Astrocyte (in vitro differentiated cells and primary cell): ENCODE measurements at regions not wholly inside any gene's neighbourhood (a gene's known extent, or its start where the extent isn't known, plus 50 kb on each side); places are given as distances from the start of the nearest gene placed in this dataset.

Experiments
- DNase-seq: peaks from one replicate; pipeline ENCODE4 v3.0.0-alpha.2; 2010; ENCODE audit warnings: low read depth
- FAIRE-seq: peaks from 2 replicates; lab custom pipeline; 2011; peaks lifted over from hg19 to GRCh38; lab: Jason Lieb, UNC
- H2AFZ ChIP-seq: 2 replicates; pipeline ENCODE4 v1.6.0; 2012; ENCODE audit warnings: low read depth, low read length, inconsistent platforms
- H3K27ac ChIP-seq: 2 replicates; pipeline ENCODE4 v1.5.1; 2011; ENCODE audit warnings: low read depth, low read length, inconsistent platforms
- H3K27me3 ChIP-seq: 2 replicates; pipeline ENCODE4 v1.6.0; 2011; ENCODE audit warnings: low read length, inconsistent platforms; ENCODE audit not compliant: insufficient read depth
- H3K36me3 ChIP-seq: 2 replicates; pipeline ENCODE4 v1.5.1; 2011; ENCODE audit warnings: low read length, inconsistent platforms; ENCODE audit not compliant: insufficient read depth
- H3K4me1 ChIP-seq: 2 replicates; pipeline ENCODE4 v1.5.1; 2011; ENCODE audit warnings: low read length, inconsistent platforms; ENCODE audit not compliant: insufficient read depth
- H3K4me2 ChIP-seq: 2 replicates; pipeline ENCODE4 v1.6.0; 2012; ENCODE audit warnings: low read length, inconsistent platforms
- H3K4me3 ChIP-seq: 2 replicates; pipeline ENCODE4 v1.5.1; 2011; ENCODE audit warnings: low read depth, mild to moderate bottlenecking, low read length, inconsistent platforms; ENCODE audit not compliant: insufficient read depth
- H3K79me2 ChIP-seq: 2 replicates; pipeline ENCODE4 v1.6.0; 2012; ENCODE audit warnings: mild to moderate bottlenecking, low read length, inconsistent platforms; ENCODE audit not compliant: insufficient read depth
- H3K9ac ChIP-seq: 2 replicates; pipeline ENCODE4 v1.6.0; 2012; ENCODE audit warnings: mild to moderate bottlenecking, low read length, inconsistent platforms
- H3K9me3 ChIP-seq: 2 replicates; pipeline ENCODE4 v1.5.1; 2012; ENCODE audit warnings: low read depth, mild to moderate bottlenecking, low read length, inconsistent platforms; ENCODE audit not compliant: insufficient read depth
- H4K20me1 ChIP-seq: 2 replicates; pipeline ENCODE4 v1.6.0; 2012; ENCODE audit warnings: low read length, inconsistent platforms; ENCODE audit not compliant: insufficient read depth
- H3K27ac Mint-ChIP-seq: one replicate; pipeline ENCODE4 v1.8.0; 2021; ENCODE audit warnings: mild to moderate bottlenecking, mixed read lengths; ENCODE audit not compliant: unreplicated experiment
- H3K27me3 Mint-ChIP-seq: one replicate; pipeline ENCODE4 v1.8.0; 2021; ENCODE audit warnings: low read depth, mixed read lengths; ENCODE audit not compliant: unreplicated experiment
- H3K36me3 Mint-ChIP-seq: one replicate; pipeline ENCODE4 v1.8.0; 2021; ENCODE audit warnings: low read depth, mixed read lengths; ENCODE audit not compliant: unreplicated experiment
- H3K4me1 Mint-ChIP-seq: one replicate; pipeline ENCODE4 v1.8.0; 2021; ENCODE audit warnings: low read depth, mixed read lengths; ENCODE audit not compliant: unreplicated experiment
- H3K4me3 Mint-ChIP-seq: one replicate; pipeline ENCODE4 v1.8.0; 2021; ENCODE audit warnings: mild to moderate bottlenecking, moderate library complexity, mixed read lengths; ENCODE audit not compliant: unreplicated experiment
- H3K9me3 Mint-ChIP-seq: one replicate; pipeline ENCODE4 v1.8.0; 2021; ENCODE audit warnings: mild to moderate bottlenecking, mixed read lengths; ENCODE audit not compliant: unreplicated experiment
- EZH2 ChIP-seq: IDR thresholded peaks from 2 replicates; pipeline ENCODE4 v1.6.1; 2012; ENCODE audit warnings: mild to moderate bottlenecking, low read length, inconsistent platforms; ENCODE audit not compliant: insufficient read depth
- TF ChIP-seq, protein P1 (sequence below): IDR thresholded peaks from 2 replicates; pipeline ENCODE4 v1.5.1; 2011; ENCODE audit warnings: low read depth, mild to moderate bottlenecking, inconsistent platforms, low read length, moderate library complexity; ENCODE audit not compliant: insufficient read depth

DNA sequence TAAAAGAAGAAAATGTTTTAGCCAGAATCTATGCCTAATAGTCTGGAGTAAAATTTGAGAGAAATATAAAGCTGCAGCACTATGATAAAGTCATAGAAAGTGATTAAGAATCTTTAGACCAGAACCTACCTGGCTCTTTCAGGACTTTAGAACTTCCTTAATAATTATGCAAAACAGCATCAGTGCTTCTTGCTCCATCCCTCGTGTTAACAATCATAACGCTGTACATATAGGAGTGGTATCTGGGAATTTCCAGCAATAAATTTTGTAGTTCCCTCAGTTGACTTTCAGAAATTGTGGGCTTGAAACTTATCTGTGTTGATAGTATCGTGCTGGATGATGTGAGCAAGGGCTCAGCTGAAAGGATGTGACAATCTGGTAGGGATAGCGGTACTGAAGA, 102.1 kb upstream of the RASGEF1B start:
- no peak overlapping the region for H3K4me2 ChIP-seq
- no peak overlapping the region for H3K4me3 ChIP-seq
- TF ChIP-seq, protein P1, sequence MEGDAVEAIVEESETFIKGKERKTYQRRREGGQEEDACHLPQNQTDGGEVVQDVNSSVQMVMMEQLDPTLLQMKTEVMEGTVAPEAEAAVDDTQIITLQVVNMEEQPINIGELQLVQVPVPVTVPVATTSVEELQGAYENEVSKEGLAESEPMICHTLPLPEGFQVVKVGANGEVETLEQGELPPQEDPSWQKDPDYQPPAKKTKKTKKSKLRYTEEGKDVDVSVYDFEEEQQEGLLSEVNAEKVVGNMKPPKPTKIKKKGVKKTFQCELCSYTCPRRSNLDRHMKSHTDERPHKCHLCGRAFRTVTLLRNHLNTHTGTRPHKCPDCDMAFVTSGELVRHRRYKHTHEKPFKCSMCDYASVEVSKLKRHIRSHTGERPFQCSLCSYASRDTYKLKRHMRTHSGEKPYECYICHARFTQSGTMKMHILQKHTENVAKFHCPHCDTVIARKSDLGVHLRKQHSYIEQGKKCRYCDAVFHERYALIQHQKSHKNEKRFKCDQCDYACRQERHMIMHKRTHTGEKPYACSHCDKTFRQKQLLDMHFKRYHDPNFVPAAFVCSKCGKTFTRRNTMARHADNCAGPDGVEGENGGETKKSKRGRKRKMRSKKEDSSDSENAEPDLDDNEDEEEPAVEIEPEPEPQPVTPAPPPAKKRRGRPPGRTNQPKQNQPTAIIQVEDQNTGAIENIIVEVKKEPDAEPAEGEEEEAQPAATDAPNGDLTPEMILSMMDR: no peak
- no peak for TF ChIP-seq EZH2
- H3K9me3 Mint-ChIP-seq: no peaks in the 10 kb centered on the region
- no peaks in the 10 kb centered on the region for H3K36me3 Mint-ChIP-seq
- H3K4me1 ChIP-seq: no peaks in the 10 kb centered on the region
- no peak overlapping the region for H3K4me3 Mint-ChIP-seq
- no peak overlapping the region for H3K27ac ChIP-seq
- H3K4me1 Mint-ChIP-seq: peaks cover 7% of the 10 kb centered on the region
- FAIRE-seq: no peak
- no peaks in the 10 kb centered on the region for H3K36me3 ChIP-seq
- no peak overlapping the region for H2AFZ ChIP-seq
- H3K9me3 ChIP-seq: no peaks in the 10 kb centered on the region
- no peak overlapping the region for H3K9ac ChIP-seq
- DNase-seq: no peak
- no peaks in the 10 kb centered on the region for H3K27me3 Mint-ChIP-seq
- no peaks in the 10 kb centered on the region for H3K27me3 ChIP-seq
- no peak overlapping the region for H3K27ac Mint-ChIP-seq
- H3K79me2 ChIP-seq: no peaks in the 10 kb centered on the region
- H4K20me1 ChIP-seq: no peaks in the 10 kb centered on the region

DNA sequence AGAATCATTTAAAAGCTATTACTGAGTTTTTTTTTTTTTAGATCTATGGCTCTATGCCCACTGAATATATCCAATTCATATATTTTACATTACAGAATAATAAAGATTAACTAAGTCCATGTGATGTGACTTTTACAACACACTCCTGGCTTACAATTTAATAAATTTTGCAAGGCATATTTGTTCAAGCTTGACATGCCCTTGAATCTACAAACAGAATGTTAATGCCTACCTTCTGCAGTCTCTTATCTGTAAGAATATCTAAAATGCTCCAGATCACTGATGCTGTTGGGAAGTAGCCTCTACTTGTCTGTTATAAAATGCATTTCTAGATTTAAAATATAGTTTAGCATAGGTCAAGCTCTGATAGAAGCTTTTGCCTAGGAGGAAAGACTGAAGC, 100.7 kb upstream of the RASGEF1B start:
- Histone ChIP-seq H3K4me3 (no peak overlapping the region), H3K27me3 (no peaks in the 10 kb centered on the region), H3K4me1 (no peaks in the 10 kb centered on the region), H3K79me2 (no peaks in the 10 kb centered on the region), H2AFZ (no peak overlapping the region), H3K9me3 (no peaks in the 10 kb centered on the region), H3K27ac (no peak overlapping the region), H4K20me1 (no peaks in the 10 kb centered on the region), H3K4me2 (no peak overlapping the region), H3K36me3 (no peaks in the 10 kb centered on the region), H3K9ac (no peak overlapping the region)
- FAIRE-seq (no peak), DNase-seq (no peak)
- TF ChIP-seq, protein P1: no peak
- no peak for TF ChIP-seq EZH2
- Mint-ChIP-seq H3K27me3 (no peaks in the 10 kb centered on the region), H3K27ac (no peak overlapping the region), H3K4me3 (no peak overlapping the region), H3K9me3 (no peaks in the 10 kb centered on the region), H3K36me3 (no peaks in the 10 kb centered on the region), H3K4me1 (peaks cover 7% of the 10 kb centered on the region)

DNA sequence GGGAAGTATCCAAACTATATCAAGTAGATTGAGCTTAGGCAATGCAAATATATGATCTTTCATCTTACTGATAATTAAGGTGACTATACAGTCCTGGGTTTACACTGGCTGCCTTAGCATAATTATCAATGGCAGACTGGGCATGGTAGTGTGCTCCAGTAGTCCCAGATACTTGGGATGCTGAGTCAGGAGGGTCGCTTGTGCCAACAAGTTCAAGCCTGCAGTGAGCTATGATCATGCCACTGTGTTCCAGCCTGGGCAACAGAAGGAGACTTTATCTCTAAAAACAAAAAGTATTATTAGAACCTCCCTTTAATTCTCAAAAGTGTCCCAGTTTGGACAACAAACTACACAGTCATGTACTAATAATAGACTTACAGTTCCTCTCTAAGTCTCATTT, 99.4 kb upstream of the RASGEF1B start:
- Mint-ChIP-seq H3K36me3 (no peaks in the 10 kb centered on the region), H3K27ac (no peak overlapping the region), H3K4me1 (peaks cover 7% of the 10 kb centered on the region), H3K27me3 (no peaks in the 10 kb centered on the region), H3K4me3 (no peak overlapping the region), H3K9me3 (no peaks in the 10 kb centered on the region)
- H3K9ac ChIP-seq: no peak overlapping the region
- no peaks in the 10 kb centered on the region for H3K79me2 ChIP-seq
- H3K4me3 ChIP-seq: no peak overlapping the region
- no peak overlapping the region for H3K4me2 ChIP-seq
- H3K27me3 ChIP-seq: no peaks in the 10 kb centered on the region
- H3K4me1 ChIP-seq: no peaks in the 10 kb centered on the region
- H3K27ac ChIP-seq: no peak overlapping the region
- H4K20me1 ChIP-seq: no peaks in the 10 kb centered on the region
- no peaks in the 10 kb centered on the region for H3K36me3 ChIP-seq
- FAIRE-seq: no peak
- no peak for TF ChIP-seq EZH2
- TF ChIP-seq, protein P1: no peak
- DNase-seq: no peak
- no peak overlapping the region for H2AFZ ChIP-seq
- H3K9me3 ChIP-seq: no peaks in the 10 kb centered on the region
